ENCODE measurements at regions not wholly inside any gene's neighbourhood (a gene's known extent, or its start where the extent isn't known, plus 50 kb on each side); places are given as distances from the start of the nearest gene placed in this dataset.

GRCh38 chr14:96949594-96949993 lies 152.4 kb downstream of the VRK1 start:
- TF ChIP-seq POLR2A (IDR thresholded peaks at IDR 0.05; ENCODE audit: low read depth, low read length) (no peak), MXI1 (IDR thresholded peaks at IDR 0.05; ENCODE audit: borderline replicate concordance, low read depth, low read length) (no peak), USF2 (IDR thresholded peaks at IDR 0.05; ENCODE audit: low read depth, low read length) (no peak), CTCF (conservative IDR thresholded peaks at IDR 0.05; ENCODE audit: low read depth, low read length) (no peak), RFX5 (IDR thresholded peaks at IDR 0.05; ENCODE audit: low read depth, low read length) (no peak), CHD1 (IDR thresholded peaks at IDR 0.05; ENCODE audit: low read depth, low read length) (no peak), MAZ (IDR thresholded peaks at IDR 0.05; ENCODE audit: borderline replicate concordance, low read depth, low read length) (no peak), MAFK (IDR thresholded peaks at IDR 0.05; ENCODE audit: low read depth, low read length) (no peak), CEBPB (IDR thresholded peaks at IDR 0.05; ENCODE audit: low read depth, low read length) (no peak)

Measured in IMR-90 (cell line).